ENCODE measurements at regions not wholly inside any gene's neighbourhood (a gene's known extent, or its start where the extent isn't known, plus 50 kb on each side); places are given as distances from the start of the nearest gene placed in this dataset.

- ATAC-seq, result no peak
- H3K9me3 Mint-ChIP-seq, result peaks cover 13% of the 10 kb centered on the region
These were observed 73.8 kb downstream of the CBLN2 start for GRCh38 chr18:72470391-72470790.

DNA sequence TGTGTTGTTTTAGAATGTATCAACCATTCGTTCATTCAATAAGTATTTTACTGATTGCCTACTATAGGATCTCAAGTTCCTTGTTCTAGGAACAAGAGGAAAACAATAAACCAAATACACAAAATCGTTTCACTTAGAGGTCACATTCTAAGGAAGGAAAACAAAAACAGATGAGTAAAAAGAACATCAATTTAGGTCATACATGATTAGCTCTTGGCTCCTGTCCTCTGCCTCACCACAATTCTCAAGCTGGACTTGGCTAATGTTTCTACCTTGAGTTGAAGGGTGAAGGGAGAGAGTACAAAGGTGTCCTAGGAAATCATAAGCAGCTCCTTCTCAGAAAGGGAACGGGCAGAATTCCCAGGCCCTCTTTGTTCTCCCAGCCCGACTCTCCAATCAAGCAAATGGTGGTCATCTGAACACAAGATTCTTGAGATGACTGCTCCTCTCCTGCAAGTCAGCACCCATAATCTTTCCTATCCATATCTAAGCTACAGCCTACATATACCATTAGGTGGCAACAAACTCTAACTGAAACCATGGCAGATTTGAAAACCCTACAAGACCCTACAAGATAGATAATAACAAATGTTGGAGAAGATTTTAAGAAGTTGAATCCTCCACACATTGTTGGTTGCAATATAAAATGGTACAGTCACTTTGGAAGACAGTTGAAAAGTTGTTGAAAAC, 76.0 kb downstream of the CBLN2 start:
- Mint-ChIP-seq H3K27ac (no peak overlapping the region), H3K36me3 (no peaks in the 10 kb centered on the region), H3K4me3 (no peak overlapping the region), H3K4me1 (no peaks in the 10 kb centered on the region), H3K9me3 (peaks cover 11% of the 10 kb centered on the region)
- ATAC-seq (no peak), DNase-seq (ENCODE audit: low spot score in 2 of 2) (no peak)

More at GRCh38 chr18:72470391-72470790, 73.8 kb downstream of the CBLN2 start:
- Mint-ChIP-seq H3K27ac (no peak overlapping the region), H3K4me1 (no peaks in the 10 kb centered on the region), H3K36me3 (no peaks in the 10 kb centered on the region), H3K4me3 (no peak overlapping the region)
- no peak for DNase-seq (ENCODE audit: low spot score in 2 of 2)

DNA sequence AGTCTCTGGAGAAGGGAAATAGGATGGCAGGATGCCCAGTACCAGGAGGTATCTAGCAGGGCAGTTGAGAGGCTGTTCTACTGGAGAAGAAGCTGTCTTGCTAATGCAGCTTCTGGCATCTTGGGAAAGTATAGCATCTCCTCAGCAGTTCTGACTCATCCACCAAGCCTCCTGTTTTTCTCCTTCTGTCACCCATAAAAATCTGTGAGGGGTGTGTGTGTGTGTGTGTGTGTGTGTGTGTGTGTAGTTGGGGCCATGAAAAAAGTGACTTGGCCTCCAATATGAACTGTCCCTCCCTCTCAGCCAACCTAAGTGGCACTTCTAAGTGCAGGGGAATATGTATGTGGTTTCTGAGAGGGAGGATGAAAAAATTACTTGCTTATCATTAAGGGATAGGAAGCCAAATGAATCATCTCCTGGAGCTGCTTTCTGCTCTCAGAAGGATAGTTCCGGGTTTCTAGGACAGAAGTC, 83.9 kb downstream of the CBLN2 start:
- no peaks in the 10 kb centered on the region for H3K36me3 Mint-ChIP-seq
- no peak for ATAC-seq
- H3K4me3 Mint-ChIP-seq, result no peak overlapping the region
- H3K9me3 Mint-ChIP-seq, result peaks cover 13% of the 10 kb centered on the region
- no peak for DNase-seq (ENCODE audit: low spot score in 2 of 2)
- no peak overlapping the region for H3K27ac Mint-ChIP-seq
- no peaks in the 10 kb centered on the region for H3K4me1 Mint-ChIP-seq

GRCh38 chr18:72458271-72458670, 85.9 kb downstream of the CBLN2 start:
- no peak overlapping the region for H3K4me3 Mint-ChIP-seq
- H3K27ac Mint-ChIP-seq, result no peak overlapping the region
- H3K4me1 Mint-ChIP-seq, result no peaks in the 10 kb centered on the region
- ATAC-seq, result no peak
- no peak for DNase-seq (ENCODE audit: low spot score in 2 of 2)
- no peaks in the 10 kb centered on the region for H3K36me3 Mint-ChIP-seq
- H3K9me3 Mint-ChIP-seq, result peaks cover 11% of the 10 kb centered on the region

GRCh38 chr18:72456802-72457201, 87.3 kb downstream of the CBLN2 start:
- Mint-ChIP-seq H3K27ac (no peak overlapping the region), H3K4me3 (no peak overlapping the region), H3K4me1 (no peaks in the 10 kb centered on the region), H3K9me3 (peaks cover 20% of the 10 kb centered on the region), H3K36me3 (no peaks in the 10 kb centered on the region)
- ATAC-seq, result no peak
- DNase-seq (ENCODE audit: low spot score in 2 of 2), result no peak

GRCh38 chr18:72452328-72452727, 91.8 kb downstream of the CBLN2 start:
- DNase-seq (ENCODE audit: low spot score in 2 of 2) (no peak), ATAC-seq (no peak)
- Mint-ChIP-seq H3K9me3 (peaks cover 23% of the 10 kb centered on the region), H3K36me3 (no peaks in the 10 kb centered on the region), H3K4me1 (no peaks in the 10 kb centered on the region), H3K4me3 (no peak overlapping the region), H3K27ac (no peak overlapping the region)

DNA sequence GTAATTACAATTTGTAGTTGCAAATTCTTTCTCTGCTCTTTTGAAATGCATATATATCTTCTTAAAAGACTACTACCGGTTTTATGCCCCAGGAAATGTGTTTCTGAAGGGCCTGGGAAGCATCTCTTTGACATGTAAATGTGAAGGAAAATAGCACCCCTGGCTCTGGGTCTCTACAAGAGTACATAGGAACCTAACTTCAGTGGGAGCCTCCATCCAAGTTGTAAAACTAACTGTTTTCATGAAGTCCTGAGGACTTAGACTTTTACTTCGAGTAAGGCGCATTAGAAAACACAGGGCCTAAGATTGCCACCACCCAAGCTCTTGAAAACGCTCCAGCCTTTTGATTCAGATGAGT, 99.4 kb downstream of the CBLN2 start:
- Mint-ChIP-seq H3K9me3 (peaks cover 10% of the 10 kb centered on the region), H3K27ac (no peak overlapping the region), H3K36me3 (no peaks in the 10 kb centered on the region), H3K4me3 (no peak overlapping the region), H3K4me1 (no peaks in the 10 kb centered on the region)
- ATAC-seq (no peak), DNase-seq (ENCODE audit: low spot score in 2 of 2) (no peak)

DNA sequence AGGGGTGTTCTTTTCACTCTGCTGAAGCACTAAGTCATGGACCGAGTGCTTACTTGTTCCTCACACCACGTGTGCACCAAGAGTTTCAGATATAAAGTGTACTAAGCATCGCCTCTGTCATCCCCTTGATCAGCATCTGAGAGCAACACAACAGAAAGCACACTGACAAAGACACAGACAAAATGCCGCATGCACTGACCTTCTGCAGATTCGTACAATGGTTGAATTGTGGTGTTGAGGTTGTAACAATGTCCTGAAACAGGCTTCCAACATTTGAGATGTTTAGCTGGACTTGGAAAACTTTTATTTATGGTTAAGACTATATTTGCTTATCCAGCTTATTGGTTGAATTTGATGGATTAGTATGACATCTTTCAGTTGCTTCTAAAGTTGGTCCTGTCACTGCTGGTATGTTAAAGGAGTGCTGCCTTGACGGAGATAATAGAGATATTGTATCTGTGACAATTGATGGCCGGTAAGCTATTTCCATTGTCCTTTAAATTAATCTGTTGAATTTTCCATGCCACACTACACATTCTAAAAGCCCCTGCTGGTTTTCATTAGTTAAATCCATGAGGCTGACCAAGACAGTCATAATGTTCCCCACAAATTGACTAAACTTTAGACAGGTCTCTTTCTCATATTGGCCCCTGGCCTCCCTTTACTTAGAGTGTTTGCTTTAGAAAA, 99.9 kb downstream of the CBLN2 start:
- DNase-seq (ENCODE audit: low spot score in 2 of 2) (no peak), ATAC-seq (no peak)
- Mint-ChIP-seq H3K4me3 (no peak overlapping the region), H3K36me3 (no peaks in the 10 kb centered on the region), H3K9me3 (peaks cover 7% of the 10 kb centered on the region), H3K27ac (no peak overlapping the region), H3K4me1 (no peaks in the 10 kb centered on the region)

DNA sequence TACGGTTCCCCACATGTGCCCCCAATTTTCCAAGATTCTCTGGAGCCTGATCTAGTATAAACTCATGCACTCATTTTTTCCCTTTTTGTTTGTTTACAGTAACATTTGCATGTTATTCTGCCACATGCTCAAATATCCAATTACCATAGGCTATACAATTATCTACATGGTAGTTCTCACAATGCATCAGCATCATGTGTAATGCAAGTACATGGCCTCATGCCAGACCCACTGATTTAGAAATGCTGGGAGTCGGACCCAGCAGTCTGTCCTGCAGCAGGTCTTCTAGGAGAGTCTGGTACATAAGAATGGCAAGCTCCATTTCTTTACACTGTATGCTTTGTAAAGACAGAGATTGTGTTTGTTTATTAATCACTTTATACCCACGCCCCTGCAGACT, 107.7 kb downstream of the CBLN2 start:
- Mint-ChIP-seq H3K4me1 (no peaks in the 10 kb centered on the region), H3K4me3 (no peak overlapping the region), H3K36me3 (no peaks in the 10 kb centered on the region), H3K9me3 (peaks cover 21% of the 10 kb centered on the region), H3K27ac (no peak overlapping the region)
- DNase-seq (ENCODE audit: low spot score in 2 of 2), result no peak
- ATAC-seq, result no peak

- Mint-ChIP-seq H3K9me3 (peaks cover 27% of the 10 kb centered on the region), H3K36me3 (no peaks in the 10 kb centered on the region), H3K27ac (no peak overlapping the region), H3K4me1 (no peaks in the 10 kb centered on the region), H3K4me3 (no peak overlapping the region)
- ATAC-seq (no peak), DNase-seq (ENCODE audit: low spot score in 2 of 2) (no peak)
These were observed 110.4 kb downstream of the CBLN2 start for GRCh38 chr18:72433756-72434155.

- H3K36me3 Mint-ChIP-seq, result no peaks in the 10 kb centered on the region
- DNase-seq (ENCODE audit: low spot score in 2 of 2) (no peak), ATAC-seq (no peak)
- no peaks in the 10 kb centered on the region for H3K4me1 Mint-ChIP-seq
- H3K27ac Mint-ChIP-seq, result no peak overlapping the region
- no peak overlapping the region for H3K4me3 Mint-ChIP-seq
- H3K9me3 Mint-ChIP-seq, result peaks cover 22% of the 10 kb centered on the region
These were observed 116.4 kb downstream of the CBLN2 start for GRCh38 chr18:72427721-72428120.

GRCh38 chr18:72419914-72420313, 124.2 kb downstream of the CBLN2 start:
- H3K27ac Mint-ChIP-seq, result no peak overlapping the region

GRCh38 chr18:72412927-72413326, 131.2 kb downstream of the CBLN2 start:
- H3K4me1 Mint-ChIP-seq, result no peaks in the 10 kb centered on the region
- DNase-seq (ENCODE audit: low spot score in 2 of 2) (no peak), ATAC-seq (no peak)
- no peak overlapping the region for H3K4me3 Mint-ChIP-seq
- peaks cover 7% of the 10 kb centered on the region for H3K9me3 Mint-ChIP-seq
- no peaks in the 10 kb centered on the region for H3K36me3 Mint-ChIP-seq
- H3K27ac Mint-ChIP-seq, result no peak overlapping the region

More at GRCh38 chr18:72419914-72420313, 124.2 kb downstream of the CBLN2 start:
- no peak for DNase-seq (ENCODE audit: low spot score in 2 of 2)
- H3K4me3 Mint-ChIP-seq, result no peak overlapping the region
- no peaks in the 10 kb centered on the region for H3K4me1 Mint-ChIP-seq
- H3K36me3 Mint-ChIP-seq, result no peaks in the 10 kb centered on the region
- no peak for ATAC-seq
- peaks cover 13% of the 10 kb centered on the region for H3K9me3 Mint-ChIP-seq

DNA sequence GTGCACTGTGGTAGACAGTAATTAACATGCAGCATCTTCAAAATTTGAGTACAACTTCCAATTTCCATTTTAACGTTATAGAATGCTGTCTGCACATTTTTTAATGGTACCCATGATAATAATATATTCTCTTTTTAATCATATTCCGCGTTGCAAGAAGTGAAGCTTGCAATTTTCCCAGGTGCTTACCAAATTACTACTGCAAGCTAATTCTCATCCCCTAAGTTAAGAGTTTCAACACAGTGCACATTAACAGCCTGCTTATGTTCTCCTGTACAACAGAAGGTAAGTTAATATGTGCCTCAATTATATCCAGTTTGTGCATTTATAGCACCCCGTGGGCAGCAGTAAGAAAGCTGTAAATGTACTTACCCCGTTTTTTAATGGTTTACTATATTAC, 132.9 kb downstream of the CBLN2 start:
- H3K36me3 Mint-ChIP-seq, result no peaks in the 10 kb centered on the region
- no peak overlapping the region for H3K4me3 Mint-ChIP-seq
- ATAC-seq (no peak), DNase-seq (ENCODE audit: low spot score in 2 of 2) (no peak)
- no peak overlapping the region for H3K27ac Mint-ChIP-seq
- peaks cover 10% of the 10 kb centered on the region for H3K9me3 Mint-ChIP-seq
- no peaks in the 10 kb centered on the region for H3K4me1 Mint-ChIP-seq

DNA sequence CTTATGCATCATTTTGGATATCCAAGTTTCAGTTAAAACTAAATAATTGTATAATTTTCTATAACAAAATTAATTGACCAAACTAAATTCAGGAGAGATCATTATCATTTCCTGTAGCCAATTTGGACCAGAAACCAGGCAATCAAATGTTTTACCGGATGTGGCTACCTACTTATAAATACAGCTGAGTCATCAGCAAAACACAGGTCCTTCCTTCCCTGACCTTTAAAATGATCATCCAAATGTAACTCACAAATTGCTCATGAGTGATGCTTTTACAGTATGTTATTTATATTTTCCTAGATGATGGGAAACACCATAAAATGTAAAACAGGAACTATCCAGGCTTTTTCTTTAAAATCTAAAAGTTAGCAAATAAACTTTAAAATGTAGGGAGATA, 133.7 kb downstream of the CBLN2 start:
- H3K4me1 Mint-ChIP-seq, result no peaks in the 10 kb centered on the region
- no peak overlapping the region for H3K4me3 Mint-ChIP-seq
- no peak overlapping the region for H3K27ac Mint-ChIP-seq
- ATAC-seq (no peak), DNase-seq (ENCODE audit: low spot score in 2 of 2) (no peak)
- H3K9me3 Mint-ChIP-seq, result peaks cover 10% of the 10 kb centered on the region
- H3K36me3 Mint-ChIP-seq, result no peaks in the 10 kb centered on the region

DNA sequence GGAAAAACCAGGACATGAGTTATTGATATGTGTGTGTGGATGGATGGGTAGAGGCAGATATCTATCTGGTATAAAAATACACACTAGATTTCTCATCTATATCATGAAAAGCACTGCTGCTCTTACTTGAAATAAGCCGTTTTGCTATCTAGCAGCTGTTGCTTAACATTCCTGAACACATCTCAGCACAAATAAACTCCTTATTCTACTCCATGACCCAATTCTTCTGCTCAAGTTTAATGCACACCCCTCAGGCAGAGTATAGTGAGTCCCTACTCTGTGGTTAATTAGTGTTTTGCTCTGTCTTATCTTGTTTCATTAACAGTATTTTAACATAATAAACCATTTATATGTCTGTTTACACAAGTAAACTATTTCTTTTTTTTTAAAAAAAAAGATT, 134.2 kb downstream of the CBLN2 start:
- H3K9me3 Mint-ChIP-seq, result peaks cover 10% of the 10 kb centered on the region
- no peak overlapping the region for H3K27ac Mint-ChIP-seq
- ATAC-seq (no peak), DNase-seq (ENCODE audit: low spot score in 2 of 2) (no peak)
- no peaks in the 10 kb centered on the region for H3K4me1 Mint-ChIP-seq
- H3K36me3 Mint-ChIP-seq, result no peaks in the 10 kb centered on the region
- H3K4me3 Mint-ChIP-seq, result no peak overlapping the region
